Ishikawa (cell line): ENCODE measurements at regions not wholly inside any gene's neighbourhood (a gene's known extent, or its start where the extent isn't known, plus 50 kb on each side); places are given as distances from the start of the nearest gene placed in this dataset.

Source experiments
- CEBPB ChIP-seq: IDR thresholded peaks from 2 replicates; pipeline ENCODE4 v1.6.1; 2012
- CREB1 ChIP-seq: IDR thresholded peaks from 2 replicates; pipeline ENCODE4 v1.6.1; 2012; ENCODE audit warnings: low read depth
- EGR1 ChIP-seq: IDR thresholded peaks from 2 replicates; pipeline ENCODE4 v1.6.1; 2012
- EP300 ChIP-seq: IDR thresholded peaks from 2 replicates; pipeline ENCODE4 v1.6.1; 2012; ENCODE audit warnings: borderline replicate concordance
- FOXM1 ChIP-seq: IDR thresholded peaks from 2 replicates; pipeline ENCODE4 v1.6.1; 2012; ENCODE audit warnings: low read depth, borderline replicate concordance
- RAD21 ChIP-seq: IDR thresholded peaks from 2 replicates; pipeline ENCODE4 v1.6.1; 2012; ENCODE audit warnings: low read depth
- TAF1 ChIP-seq: IDR thresholded peaks from 2 replicates; pipeline ENCODE4 v1.6.1; 2012; ENCODE audit warnings: low read depth, mild to moderate bottlenecking
- YY1 ChIP-seq: IDR thresholded peaks from 2 replicates; pipeline ENCODE4 v1.6.1; 2012; ENCODE audit warnings: low read depth
- TF ChIP-seq, protein P1 (sequence below): IDR thresholded peaks from 2 replicates; pipeline ENCODE4 v1.6.1; 2012; ENCODE audit warnings: low read depth, mild to moderate bottlenecking
- TF ChIP-seq, protein P2 (sequence below): IDR thresholded peaks from 2 replicates; pipeline ENCODE4 v1.6.1; 2012
- TF ChIP-seq, protein P3 (sequence below): IDR thresholded peaks from 2 replicates; pipeline ENCODE4 v1.6.1; 2012

DNA sequence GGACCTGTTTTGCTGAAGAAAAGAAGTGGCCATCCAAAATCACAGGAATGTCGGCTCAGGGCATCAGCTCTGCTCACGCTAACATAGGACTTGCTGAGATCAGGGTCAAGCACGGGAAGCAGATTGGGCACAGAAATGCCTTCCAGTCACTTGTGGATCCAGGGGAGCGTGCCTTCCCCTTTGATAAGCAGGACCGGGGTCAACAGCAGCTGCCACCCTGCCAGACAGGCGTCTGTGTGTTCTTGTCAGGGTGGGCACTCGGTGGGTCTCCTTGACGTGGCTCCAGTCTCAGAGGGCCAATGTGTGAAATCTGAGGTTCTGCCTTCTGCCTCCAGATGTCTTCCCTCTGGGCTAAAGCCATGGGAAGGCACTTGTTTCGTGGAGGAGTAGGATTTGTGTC is 313.7 kb upstream of the IRX4 start:
- no peak for TF ChIP-seq TAF1
- no peak for TF ChIP-seq EP300
- no peak for TF ChIP-seq CREB1
- TF ChIP-seq EGR1, result no peak
- no peak for TF ChIP-seq RAD21
- no peak for TF ChIP-seq YY1
- TF ChIP-seq FOXM1, result no peak
- TF ChIP-seq, protein P1, sequence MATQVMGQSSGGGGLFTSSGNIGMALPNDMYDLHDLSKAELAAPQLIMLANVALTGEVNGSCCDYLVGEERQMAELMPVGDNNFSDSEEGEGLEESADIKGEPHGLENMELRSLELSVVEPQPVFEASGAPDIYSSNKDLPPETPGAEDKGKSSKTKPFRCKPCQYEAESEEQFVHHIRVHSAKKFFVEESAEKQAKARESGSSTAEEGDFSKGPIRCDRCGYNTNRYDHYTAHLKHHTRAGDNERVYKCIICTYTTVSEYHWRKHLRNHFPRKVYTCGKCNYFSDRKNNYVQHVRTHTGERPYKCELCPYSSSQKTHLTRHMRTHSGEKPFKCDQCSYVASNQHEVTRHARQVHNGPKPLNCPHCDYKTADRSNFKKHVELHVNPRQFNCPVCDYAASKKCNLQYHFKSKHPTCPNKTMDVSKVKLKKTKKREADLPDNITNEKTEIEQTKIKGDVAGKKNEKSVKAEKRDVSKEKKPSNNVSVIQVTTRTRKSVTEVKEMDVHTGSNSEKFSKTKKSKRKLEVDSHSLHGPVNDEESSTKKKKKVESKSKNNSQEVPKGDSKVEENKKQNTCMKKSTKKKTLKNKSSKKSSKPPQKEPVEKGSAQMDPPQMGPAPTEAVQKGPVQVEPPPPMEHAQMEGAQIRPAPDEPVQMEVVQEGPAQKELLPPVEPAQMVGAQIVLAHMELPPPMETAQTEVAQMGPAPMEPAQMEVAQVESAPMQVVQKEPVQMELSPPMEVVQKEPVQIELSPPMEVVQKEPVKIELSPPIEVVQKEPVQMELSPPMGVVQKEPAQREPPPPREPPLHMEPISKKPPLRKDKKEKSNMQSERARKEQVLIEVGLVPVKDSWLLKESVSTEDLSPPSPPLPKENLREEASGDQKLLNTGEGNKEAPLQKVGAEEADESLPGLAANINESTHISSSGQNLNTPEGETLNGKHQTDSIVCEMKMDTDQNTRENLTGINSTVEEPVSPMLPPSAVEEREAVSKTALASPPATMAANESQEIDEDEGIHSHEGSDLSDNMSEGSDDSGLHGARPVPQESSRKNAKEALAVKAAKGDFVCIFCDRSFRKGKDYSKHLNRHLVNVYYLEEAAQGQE, result no peak
- TF ChIP-seq, protein P2, sequence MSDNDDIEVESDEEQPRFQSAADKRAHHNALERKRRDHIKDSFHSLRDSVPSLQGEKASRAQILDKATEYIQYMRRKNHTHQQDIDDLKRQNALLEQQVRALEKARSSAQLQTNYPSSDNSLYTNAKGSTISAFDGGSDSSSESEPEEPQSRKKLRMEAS, result no peak
- TF ChIP-seq CEBPB, result no peak
- TF ChIP-seq, protein P3, sequence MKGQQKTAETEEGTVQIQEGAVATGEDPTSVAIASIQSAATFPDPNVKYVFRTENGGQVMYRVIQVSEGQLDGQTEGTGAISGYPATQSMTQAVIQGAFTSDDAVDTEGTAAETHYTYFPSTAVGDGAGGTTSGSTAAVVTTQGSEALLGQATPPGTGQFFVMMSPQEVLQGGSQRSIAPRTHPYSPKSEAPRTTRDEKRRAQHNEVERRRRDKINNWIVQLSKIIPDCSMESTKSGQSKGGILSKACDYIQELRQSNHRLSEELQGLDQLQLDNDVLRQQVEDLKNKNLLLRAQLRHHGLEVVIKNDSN, result no peak
